ENCODE measurements at regions not wholly inside any gene's neighbourhood (a gene's known extent, or its start where the extent isn't known, plus 50 kb on each side); places are given as distances from the start of the nearest gene placed in this dataset.

- TF ChIP-seq CTCF (IDR thresholded peaks at IDR 0.05): no peak
- no peak for TF ChIP-seq POLR2AphosphoS5 (IDR thresholded peaks at IDR 0.05)
Observed at GRCh38 chr13:105641121-105641520, 894.3 kb downstream of the EFNB2 start.

Data from gastroesophageal sphincter (tissue), 3 donors.